Activated CD8-positive, alpha-beta memory T cell treated with anti-CD3 and anti-CD28 coated beads for 1 hour (primary cell): ENCODE measurements at regions not wholly inside any gene's neighbourhood (a gene's known extent, or its start where the extent isn't known, plus 50 kb on each side); places are given as distances from the start of the nearest gene placed in this dataset.

ENCODE experiments used
- DNase-seq, 2 donors: peaks; one replicate each; pipeline ENCODE4 v3.0.0-alpha.2; 2020; ENCODE audit warnings: low read depth in 1 of 2; ENCODE audit errors: extremely low read depth in 1 of 2

DNA sequence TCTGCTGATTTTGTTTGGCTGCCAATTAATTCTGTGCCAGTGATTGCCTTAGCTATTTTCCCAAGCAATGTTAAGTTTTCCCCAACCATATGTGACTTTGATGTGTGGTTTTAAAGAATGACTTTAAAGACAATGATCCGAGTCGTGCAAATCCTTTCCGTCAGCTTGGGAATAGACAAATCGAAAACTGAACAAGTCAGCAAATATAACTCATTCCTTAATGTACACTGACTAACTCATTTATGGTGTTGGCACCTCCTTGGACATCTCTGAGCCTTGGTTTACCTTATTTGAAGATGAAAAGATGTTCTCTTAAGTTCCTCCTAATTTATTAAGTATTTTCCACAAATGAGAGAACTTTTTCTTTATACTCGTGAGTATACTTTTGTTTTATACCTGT is 249.4 kb upstream of the SLCO3A1 start:
- DNase-seq = no peak

DNA sequence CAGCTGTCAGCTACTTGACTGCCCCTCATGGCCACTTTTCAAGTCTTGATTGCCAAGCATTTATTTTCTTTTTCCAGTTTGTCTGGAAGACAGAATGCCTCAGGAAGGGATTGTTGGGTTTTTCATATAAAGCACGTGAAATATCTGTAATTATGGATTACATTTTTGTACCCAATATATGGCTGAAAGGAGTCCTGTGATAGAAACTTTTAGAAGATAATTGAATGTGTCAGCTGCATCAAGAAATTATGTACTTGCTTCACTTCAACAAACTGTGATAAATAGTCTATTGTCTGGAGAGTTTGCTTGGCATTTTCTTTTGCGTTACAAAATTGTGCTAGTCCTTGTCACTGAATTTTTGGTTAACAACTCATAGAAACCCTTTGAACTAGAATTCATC is 247.9 kb upstream of the SLCO3A1 start:
- DNase-seq = no peak

DNA sequence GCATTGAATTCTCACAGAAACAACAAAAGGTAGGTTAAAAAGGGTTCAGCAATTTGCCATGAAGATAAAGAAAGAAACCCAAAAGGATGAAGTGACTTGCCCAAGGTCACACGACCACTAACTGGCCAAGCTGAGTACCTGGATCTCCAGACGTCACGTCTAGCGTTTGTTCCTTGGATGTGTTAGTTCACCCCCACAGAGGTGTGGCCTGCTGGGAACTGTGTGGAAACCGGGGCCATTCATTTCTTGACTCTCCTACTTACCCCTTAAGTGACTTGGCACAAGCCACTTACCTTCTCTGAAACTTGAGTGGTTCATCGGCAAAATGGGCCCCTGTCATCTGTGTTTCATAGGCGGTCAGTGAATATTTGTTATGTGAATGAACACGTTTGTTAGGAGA is 244.3 kb upstream of the SLCO3A1 start:
- no peak for DNase-seq

DNA sequence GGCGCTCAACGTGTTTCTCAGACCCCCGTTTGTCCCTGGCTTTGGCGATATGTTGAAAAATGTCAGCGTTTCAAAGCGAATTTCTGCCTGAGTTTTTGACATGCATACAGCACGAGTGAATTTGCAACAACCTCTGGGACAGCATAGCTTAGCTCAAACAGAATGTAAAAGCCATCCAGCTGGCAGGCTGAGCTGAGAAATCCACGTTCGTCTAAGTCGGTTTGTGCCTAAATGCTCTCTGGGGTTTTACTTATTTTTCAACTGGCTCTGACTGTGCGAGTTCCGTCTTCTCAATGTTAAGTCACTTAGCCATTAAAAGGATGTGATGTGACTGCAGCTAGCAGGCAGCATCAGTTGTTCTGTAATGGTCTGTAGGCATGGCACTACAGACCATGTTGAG is 243.5 kb upstream of the SLCO3A1 start:
- DNase-seq = no peak

DNA sequence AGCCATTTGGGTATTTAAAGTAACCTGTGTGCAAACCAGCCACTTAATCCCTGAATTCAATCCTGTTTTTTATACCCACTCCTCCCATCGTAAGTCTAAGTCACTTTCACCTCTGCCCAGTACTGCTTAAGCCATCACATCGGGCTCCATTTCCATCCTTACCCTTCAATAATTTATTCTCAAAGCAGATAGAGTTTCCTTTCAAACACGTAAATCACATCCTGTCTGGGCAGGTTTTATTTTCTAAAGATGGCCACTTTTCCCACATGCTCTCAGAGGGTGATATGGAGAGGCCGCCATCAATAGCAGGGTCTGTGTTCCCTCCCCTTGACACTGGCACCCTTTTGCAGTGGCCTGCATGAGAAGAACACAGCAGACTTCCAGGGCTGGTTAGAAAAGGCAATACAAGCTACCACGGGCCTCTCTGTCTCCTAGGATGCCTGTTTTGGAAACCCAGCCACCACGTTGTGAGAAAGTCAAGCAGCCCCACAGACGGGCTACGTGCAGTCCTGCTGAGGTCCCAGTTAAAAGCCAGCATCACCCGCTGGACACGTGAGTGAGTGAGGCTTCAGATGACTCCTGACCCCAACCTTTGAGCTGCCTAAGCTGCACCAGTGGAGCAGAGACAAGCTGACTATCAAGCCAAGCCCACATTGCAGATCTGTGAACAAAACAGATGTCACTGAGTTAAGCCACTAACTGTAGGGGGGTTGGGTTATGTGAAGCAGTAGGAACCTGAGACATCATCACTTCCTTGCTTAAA is 241.8 kb upstream of the SLCO3A1 start:
- no peak for DNase-seq

DNA sequence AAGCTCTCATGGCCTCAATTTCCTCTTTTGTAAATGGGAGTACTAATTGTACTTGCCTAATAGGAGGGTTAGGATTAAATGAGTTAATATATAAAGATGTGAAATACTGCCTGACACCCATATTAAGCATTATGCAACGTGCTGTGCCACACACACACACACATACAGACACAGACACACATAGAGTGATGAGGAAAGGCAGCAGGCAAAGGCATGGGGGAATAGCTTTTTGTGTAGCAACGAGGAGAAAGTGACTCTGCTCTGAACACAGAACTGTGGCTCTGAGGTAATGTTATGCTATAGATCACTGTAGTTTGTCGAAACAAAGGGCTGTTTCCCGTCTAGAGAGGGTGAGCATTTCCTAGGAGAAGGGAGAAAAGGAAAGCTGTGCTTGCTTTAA is 233.3 kb upstream of the SLCO3A1 start:
- DNase-seq = no peak

DNA sequence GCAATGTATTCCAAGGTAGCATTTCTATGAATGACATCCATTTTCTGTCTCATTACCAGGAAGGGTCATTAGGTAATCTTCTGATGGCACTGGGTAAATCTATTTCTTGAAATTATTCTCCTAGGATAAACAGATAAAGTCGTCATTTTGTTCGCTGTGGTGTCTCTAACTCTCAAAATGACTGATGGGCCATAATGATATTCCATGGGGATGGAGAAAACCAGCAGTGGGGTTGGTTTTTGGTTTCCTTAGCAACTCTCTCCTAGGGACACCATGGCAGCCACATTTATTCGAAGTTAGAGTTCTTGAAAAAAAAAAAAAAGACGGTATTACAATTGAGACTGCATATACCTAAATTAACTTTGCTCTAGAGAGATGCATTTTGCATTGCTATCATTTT is 231.3 kb upstream of the SLCO3A1 start:
- DNase-seq = no peak

DNA sequence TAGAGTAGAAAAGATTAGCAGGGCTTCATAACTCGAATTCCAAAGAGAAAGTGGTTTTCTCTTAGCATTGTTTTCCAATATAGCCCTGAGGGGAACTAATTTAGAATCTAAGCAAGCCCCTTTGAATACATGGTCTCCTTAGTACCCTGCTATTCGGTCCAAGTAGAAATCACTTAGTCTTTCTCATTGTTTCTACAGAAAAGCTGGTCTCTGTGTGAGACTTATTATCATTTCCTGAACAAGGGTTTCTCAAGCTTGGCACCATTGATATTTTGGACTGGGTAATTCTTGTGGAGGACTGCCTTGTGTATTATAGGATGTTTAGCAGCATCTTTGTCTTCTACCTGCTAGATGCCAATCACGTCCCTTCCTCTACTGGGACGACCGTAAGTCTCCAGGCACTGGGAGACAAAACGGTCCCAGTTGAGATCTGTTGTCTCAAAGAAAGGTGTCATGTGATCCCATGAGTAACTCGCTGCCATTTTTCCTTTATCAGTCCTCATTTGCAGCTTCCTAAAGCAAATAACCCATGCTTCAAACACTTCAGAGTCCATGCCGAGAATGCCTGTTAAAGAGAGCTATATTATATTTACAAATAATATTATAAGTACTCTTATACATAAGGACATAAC is 230.7 kb upstream of the SLCO3A1 start:
- no peak for DNase-seq

DNA sequence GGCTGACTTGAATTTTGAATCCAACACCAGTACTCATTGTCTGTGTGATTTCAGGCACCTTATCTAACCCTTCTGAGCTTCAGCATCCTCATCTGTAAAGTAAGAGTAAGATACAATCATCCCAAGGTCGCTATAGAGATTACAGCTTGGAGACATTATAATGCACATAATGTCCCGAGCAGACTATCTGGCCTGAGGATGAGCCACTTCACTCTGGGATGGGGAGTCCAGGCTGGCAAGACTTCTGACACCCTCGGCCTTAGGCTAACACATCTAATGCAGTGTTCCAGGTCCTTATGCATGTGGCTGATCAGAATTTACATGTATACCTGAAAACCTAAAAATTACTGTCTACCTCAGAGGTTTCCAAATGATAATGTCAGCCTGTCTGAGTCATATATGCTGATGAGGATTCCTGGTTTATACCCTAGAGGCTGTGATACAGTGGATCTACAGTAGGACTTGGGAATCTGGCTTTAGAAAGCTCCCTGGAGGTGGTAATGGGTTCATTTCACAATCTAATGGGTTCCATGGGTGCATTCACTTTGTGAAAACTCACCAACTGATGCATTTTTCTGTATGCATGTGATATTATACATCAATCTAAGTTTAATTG is 229.0 kb upstream of the SLCO3A1 start:
- no peak for DNase-seq

DNA sequence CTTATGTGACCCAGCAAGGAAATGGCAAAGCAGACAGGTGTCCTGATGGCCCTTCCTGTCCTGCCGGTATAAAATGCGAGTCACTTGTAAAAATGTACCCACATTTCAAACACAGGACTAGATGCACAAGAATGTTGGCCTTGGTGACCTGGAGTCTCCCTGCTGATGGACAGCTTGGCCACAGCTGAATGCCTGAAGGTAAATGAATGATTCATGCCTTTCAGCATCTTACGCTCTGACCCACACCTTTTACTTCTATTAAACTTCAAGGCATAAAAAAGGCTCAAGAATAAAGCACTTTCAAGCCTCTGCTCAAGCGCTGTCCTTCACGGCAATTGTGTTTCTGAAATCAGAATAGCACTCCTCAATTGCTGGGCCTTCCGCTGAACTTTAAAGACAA is 228.0 kb upstream of the SLCO3A1 start:
- DNase-seq = no peak

DNA sequence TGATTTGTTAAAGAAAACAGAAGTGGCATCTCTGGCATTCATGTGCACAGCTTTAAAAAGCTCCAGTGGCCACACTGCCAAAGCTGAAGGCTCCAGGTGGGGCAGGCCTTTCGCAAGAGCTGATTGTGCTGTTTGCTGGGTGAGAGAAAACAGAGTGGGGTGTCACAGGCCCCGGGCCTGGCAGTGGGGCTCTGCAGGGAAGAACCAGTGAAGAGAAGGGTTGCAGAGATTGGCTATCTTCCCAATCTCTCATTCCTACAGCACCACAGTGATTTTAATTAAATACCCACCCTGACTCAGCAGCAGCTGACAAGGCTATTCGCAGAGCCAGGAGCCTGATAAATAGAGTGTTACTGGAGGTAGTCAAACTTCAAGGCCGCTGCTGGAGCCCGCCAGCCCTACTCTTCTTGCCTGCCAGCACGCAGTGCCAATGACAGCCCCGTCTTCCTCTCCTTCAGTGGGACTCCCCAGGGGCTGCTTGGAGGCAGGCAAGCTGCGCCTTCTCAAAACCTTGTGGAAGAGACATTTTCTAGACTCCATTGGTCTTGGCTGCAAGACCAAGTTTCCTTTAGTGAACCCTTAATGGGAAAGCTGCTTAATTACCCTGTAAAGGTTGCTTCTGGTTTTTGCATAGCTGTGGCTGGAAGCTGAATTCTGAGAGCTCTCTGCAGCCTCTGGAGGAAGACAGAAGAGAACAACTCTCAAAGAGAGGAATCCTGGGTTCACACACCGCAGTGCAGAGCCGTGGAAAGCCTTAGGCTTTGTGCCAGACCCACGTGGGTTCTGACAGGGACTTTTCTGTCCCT is 225.8 kb upstream of the SLCO3A1 start:
- no peak for DNase-seq

DNA sequence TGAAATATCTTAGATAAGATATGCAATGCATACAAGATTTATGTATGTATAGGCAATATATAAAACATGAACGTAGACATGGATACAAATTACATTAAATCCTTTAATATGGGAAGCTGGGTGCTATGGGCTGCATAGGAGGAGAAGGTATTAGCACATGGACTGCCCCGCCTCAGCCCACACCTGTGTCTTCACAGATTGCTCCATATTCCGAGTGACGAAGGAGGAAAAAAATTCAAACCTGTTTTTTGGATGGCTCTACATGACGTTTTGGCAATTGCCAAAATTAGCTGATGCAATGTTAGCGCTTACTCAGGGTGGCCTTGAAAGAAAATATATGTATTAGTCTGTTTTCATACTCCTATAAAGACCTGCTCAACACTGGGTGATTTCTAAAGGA is 223.4 kb upstream of the SLCO3A1 start:
- DNase-seq = no peak

DNA sequence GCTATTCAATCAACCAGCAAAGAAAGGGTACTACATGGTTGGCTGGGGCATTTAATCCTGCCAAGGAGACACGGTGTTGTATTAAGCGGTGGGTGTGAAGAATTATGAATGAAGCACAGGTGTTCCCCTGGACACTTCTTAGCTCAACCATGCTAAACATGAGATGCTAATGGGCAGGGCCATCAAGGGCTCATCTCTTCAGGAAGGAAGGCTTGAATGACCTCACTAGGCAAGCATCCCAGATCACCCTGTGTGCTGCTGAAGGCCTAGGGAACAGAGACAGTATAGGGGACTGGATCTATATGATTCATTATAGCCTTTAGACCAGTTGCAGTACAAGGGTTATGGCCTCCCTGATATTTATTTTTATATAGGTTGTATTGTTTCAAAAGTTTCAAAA is 221.3 kb upstream of the SLCO3A1 start:
- DNase-seq = no peak

DNA sequence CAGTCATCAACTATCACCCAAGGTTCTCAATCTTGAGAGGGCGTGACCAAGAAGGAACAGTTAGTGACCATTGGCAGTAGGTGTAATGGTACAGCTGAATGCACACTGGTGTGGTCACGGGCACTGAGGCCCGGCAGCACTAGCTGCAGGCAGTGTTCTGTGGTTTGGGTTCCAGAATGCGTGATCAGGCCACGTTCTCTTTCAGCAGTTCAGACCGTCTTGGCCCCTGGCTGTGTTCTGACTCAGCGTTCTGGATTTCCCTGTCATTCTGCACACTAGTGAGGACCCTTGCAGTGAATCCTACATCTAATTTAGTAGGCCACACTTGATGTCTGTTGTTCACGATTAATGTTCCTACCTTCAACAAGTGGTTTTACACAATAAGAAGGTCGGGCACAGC is 220.5 kb upstream of the SLCO3A1 start:
- no peak for DNase-seq

DNA sequence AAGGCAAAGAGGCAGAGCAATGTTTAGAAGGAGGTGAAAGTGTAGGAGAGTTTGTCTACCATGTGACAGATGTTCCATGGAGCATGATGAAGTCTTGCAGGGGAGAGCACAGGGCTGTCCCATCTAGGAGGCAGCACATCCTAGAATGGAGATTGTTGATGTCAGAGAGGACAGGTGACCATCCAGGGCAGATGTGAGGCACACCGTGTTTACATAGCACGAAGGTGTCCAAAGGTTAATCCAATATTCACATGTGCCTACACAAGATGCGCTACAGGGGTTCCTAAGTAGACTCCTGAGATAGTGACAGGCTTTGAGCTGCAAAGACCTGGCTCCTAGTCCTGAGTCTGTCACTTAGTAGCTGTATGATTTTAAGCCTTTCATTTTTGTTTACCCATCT is 219.3 kb upstream of the SLCO3A1 start:
- no peak for DNase-seq

DNA sequence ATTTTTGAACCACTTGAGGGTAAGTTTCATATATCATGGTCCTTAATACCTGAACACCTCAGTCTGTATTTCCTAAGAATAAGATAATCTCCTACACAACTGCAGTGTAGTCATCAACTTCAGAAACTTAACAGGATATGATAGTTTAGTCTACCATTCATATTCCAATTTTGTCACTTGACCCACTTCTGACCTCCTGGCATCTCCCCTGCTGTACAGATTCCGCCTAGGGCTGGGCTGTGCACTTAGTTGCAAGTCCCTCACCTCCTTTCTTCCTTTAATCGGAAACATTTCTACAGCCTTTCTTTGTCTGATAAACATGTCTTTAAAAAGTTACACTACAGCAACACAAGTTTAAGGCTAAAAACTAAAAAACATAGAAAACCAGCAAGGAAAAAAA is 218.4 kb upstream of the SLCO3A1 start:
- DNase-seq = no peak

DNA sequence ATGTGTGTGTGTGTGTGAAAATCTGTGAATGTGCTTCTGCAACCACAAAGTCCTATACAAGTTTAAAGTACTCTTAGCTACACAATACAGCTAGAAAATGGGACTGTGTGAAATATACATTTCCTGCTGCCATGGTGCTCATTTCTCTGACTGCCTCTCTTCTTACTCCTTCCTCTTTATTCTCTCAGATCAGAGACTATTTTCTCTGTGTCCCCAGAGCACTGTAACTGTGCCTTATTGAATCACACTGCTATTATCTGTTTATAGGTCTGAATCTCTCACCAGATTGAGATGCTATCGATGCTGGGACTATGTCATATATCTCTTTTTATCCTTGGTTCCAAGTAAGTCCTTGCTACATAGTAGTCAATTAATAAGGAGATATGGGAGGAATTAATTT is 217.9 kb upstream of the SLCO3A1 start:
- DNase-seq = no peak

DNA sequence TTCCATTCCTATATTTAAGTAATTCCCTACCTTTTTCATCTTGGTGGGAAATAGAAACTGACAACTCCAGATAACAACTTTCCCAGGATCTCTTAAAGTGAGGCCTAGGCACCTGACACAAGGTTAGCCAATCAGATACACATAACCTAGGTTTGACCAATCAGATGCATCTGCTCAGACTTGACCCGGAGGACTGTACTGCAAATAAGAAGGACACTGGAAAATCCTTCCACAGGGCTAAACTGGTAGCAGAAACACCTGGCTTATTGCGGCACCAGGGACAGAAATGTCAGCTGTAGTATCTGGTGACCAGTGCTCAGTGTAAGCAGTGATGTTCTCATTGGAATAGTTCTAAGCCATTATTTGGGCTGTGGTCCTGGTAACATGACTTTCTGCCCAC is 204.5 kb upstream of the SLCO3A1 start:
- DNase-seq = no peak

DNA sequence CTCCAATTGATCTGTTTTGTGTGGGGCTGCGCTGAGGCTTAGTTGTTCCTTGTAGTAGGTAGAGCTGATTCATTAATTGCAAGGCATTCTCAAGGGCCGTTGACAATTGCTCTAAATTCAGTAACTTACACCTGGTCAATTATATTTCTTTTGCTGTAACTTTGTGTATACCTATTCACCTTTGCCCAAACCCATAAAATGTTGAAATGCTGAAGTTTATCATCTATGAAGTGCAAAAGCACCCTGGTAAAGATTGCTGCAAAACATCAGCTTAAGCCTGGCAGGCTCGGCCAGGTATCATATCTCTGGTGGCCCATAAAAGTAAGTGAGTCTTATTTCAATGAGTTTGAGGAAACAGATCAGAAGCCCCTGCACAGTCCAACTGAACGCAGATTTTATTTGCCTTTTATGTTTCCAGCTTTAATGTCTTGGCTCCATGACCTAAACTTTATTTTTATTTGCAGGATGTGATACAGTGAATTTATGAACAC is 203.6 kb upstream of the SLCO3A1 start:
- no peak for DNase-seq

DNA sequence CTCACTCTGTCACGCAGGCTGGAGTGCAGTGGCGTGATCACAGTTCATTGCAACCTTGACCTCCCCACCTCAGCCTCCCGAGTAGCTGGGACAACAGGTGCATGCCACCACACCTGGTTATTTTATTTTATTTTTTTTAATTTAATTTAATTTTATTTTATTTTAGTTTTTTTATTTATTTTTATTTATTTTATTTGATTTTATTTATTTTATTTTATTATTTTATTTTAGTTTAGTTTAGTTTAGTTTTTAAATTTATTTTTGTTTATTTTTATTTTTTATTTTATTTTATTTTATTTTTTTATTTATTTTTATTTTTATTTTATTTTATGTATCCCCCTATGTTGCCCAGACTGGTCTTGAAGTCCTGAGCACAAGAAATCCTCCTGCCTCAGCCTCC is 202.3 kb upstream of the SLCO3A1 start:
- DNase-seq = no peak

DNA sequence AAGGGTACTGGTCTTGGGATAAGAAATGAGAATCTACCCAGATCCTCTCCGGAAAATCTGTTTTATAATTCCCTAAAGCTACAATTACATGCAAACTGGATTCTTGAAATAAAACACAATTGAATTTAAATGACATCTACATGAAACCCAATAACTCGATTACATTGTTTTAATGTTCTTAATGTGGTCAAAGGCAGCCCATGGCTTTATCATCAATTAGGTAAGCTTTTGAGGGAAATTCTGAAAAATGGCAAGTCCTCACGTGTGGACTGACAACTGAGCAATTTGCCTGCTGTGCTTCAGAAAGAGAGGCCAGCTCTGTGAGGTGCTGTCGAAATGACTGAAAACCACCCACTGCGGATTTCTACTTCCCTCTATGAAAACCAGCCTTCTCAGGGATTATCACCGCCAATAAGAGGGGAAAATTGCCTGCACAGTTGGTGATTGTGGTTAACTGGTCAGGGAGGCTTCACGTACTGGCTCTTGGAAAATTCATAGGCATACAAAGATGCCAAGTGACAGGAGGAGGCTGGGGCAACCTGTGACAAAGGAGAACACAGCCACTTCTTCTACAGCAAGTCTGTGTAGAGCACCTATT is 200.8 kb upstream of the SLCO3A1 start:
- no peak for DNase-seq
